OCI-LY1 (cell line): ENCODE measurements at regions not wholly inside any gene's neighbourhood (a gene's known extent, or its start where the extent isn't known, plus 50 kb on each side); places are given as distances from the start of the nearest gene placed in this dataset.

ENCODE experiments used
- H2AFZ ChIP-seq: fragments of 200-600 bp; sonication (generic), shearing (Covaris generic); 2 replicates; pipeline ENCODE4 v1.6.0; 2014; ENCODE audit warnings: antibody characterized with exemption, mild to moderate bottlenecking, low read length
- H3F3A ChIP-seq: fragments of 200-600 bp; sonication (generic), shearing (Covaris generic); 2 replicates; pipeline ENCODE4 v1.6.0; 2014; ENCODE audit warnings: mild to moderate bottlenecking, antibody characterized with exemption, low read length, moderate library complexity; ENCODE audit not compliant: insufficient read depth
- H3K27ac ChIP-seq: fragments of 200-600 bp; sonication (generic); 2 replicates; pipeline ENCODE4 v1.5.1; 2014; ENCODE audit warnings: low read length, mixed run types, mild to moderate bottlenecking, low read depth; ENCODE audit not compliant: poor library complexity, severe bottlenecking
- H3K27me3 ChIP-seq: fragments of 200-600 bp; sonication (generic); 2 replicates; pipeline ENCODE4 v1.6.0; 2014; ENCODE audit warnings: antibody characterized with exemption, mild to moderate bottlenecking, low read length, moderate library complexity; ENCODE audit not compliant: insufficient read depth
- H3K36me3 ChIP-seq: fragments of 200-600 bp; sonication (generic); 2 replicates; pipeline ENCODE4 v1.6.1; 2014; ENCODE audit warnings: mild to moderate bottlenecking, antibody characterized with exemption, low read length, moderate library complexity, mixed read lengths; ENCODE audit not compliant: insufficient read depth
- H3K4me1 ChIP-seq: fragments of 200-600 bp; sonication (generic); 2 replicates; pipeline ENCODE4 v1.5.1; 2014; ENCODE audit warnings: mild to moderate bottlenecking, low read length, moderate library complexity; ENCODE audit not compliant: insufficient read depth, severe bottlenecking
- H3K4me2 ChIP-seq: fragments of 200-600 bp; sonication (generic), shearing (Covaris generic); 2 replicates; pipeline ENCODE4 v1.6.1; 2014; ENCODE audit warnings: low read length
- H3K4me3 ChIP-seq: fragments of 200-600 bp; sonication (generic); 2 replicates; pipeline ENCODE4 v1.5.1; 2014; ENCODE audit warnings: low read length, low read depth, mild to moderate bottlenecking, mixed read lengths; ENCODE audit not compliant: poor library complexity, severe bottlenecking
- H3K79me2 ChIP-seq: fragments of 200-600 bp; shearing (Covaris generic); 2 replicates; pipeline ENCODE4 v1.6.1; 2016; ENCODE audit warnings: mixed run types, low read length, mixed read lengths; ENCODE audit not compliant: insufficient read depth
- H3K9ac ChIP-seq: fragments of 200-600 bp; sonication (generic), shearing (Covaris generic); 2 replicates; pipeline ENCODE4 v1.6.1; 2014; ENCODE audit warnings: mild to moderate bottlenecking, low read length, mixed read lengths
- H3K9me2 ChIP-seq: fragments of 200-600 bp; sonication (generic), shearing (Covaris generic); 2 replicates; pipeline ENCODE4 v1.6.1; 2014; ENCODE audit warnings: low read depth, mild to moderate bottlenecking, low read length, mixed read lengths
- H3K9me3 ChIP-seq: fragments of 200-600 bp; shearing (Covaris generic); 2 replicates; pipeline ENCODE4 v1.6.1; 2014; ENCODE audit warnings: low read length, mixed read lengths
- H4K20me1 ChIP-seq: fragments of 200-600 bp; sonication (generic), shearing (Covaris generic); 2 replicates; pipeline ENCODE4 v1.6.0; 2016; ENCODE audit warnings: mild to moderate bottlenecking, low read length; ENCODE audit not compliant: insufficient read depth
- CTCF ChIP-seq: fragments of 200-600 bp; sonication (generic), shearing (Covaris generic); IDR thresholded peaks from 2 replicates; pipeline ENCODE4 v1.5.1; 2017; ENCODE audit warnings: mild to moderate bottlenecking, antibody characterized with exemption, low read length, moderate library complexity, mixed read lengths
- EZH2 ChIP-seq: fragments of 200-600 bp; sonication (generic), shearing (Covaris generic); IDR thresholded peaks from 2 replicates; pipeline ENCODE4 v1.8.0; 2017; ENCODE audit warnings: borderline replicate concordance, mixed run types, mild to moderate bottlenecking, antibody characterized with exemption, low read length, moderate library complexity, mixed read lengths

GRCh38 chr6:165835410-165835851 lies 172.4 kb upstream of the PDE10A start:
- no peaks in the 10 kb centered on the region for H3K36me3 ChIP-seq
- no peak overlapping the region for H3K4me3 ChIP-seq
- H3F3A ChIP-seq = no peaks in the 10 kb centered on the region
- H3K4me2 ChIP-seq = no peak overlapping the region
- H3K9me3 ChIP-seq = no peaks in the 10 kb centered on the region
- H3K9ac ChIP-seq = no peak overlapping the region
- TF ChIP-seq CTCF (no peak), EZH2 (no peak)
- H4K20me1 ChIP-seq = no peaks in the 10 kb centered on the region
- no peaks in the 10 kb centered on the region for H3K9me2 ChIP-seq
- H3K27me3 ChIP-seq = no peaks in the 10 kb centered on the region
- H3K79me2 ChIP-seq = no peaks in the 10 kb centered on the region
- no peaks in the 10 kb centered on the region for H3K4me1 ChIP-seq
- no peak overlapping the region for H2AFZ ChIP-seq
- H3K27ac ChIP-seq = no peak overlapping the region

GRCh38 chr6:165834613-165835259 lies 171.7 kb upstream of the PDE10A start:
- no peaks in the 10 kb centered on the region for H3K9me2 ChIP-seq
- H3K9ac ChIP-seq = no peak overlapping the region
- no peaks in the 10 kb centered on the region for H3K4me1 ChIP-seq
- no peak overlapping the region for H3K4me3 ChIP-seq
- H3F3A ChIP-seq = no peaks in the 10 kb centered on the region
- no peaks in the 10 kb centered on the region for H3K36me3 ChIP-seq
- TF ChIP-seq EZH2 (no peak), CTCF (no peak)
- H4K20me1 ChIP-seq = no peaks in the 10 kb centered on the region
- no peaks in the 10 kb centered on the region for H3K79me2 ChIP-seq
- H3K9me3 ChIP-seq = no peaks in the 10 kb centered on the region
- H3K27ac ChIP-seq = no peak overlapping the region
- no peak overlapping the region for H2AFZ ChIP-seq
- no peak overlapping the region for H3K4me2 ChIP-seq
- no peaks in the 10 kb centered on the region for H3K27me3 ChIP-seq

GRCh38 chr6:165833355-165833754 lies 170.3 kb upstream of the PDE10A start:
- no peak overlapping the region for H3K4me3 ChIP-seq
- H3K4me2 ChIP-seq = no peak overlapping the region
- no peaks in the 10 kb centered on the region for H3K36me3 ChIP-seq
- H3F3A ChIP-seq = no peaks in the 10 kb centered on the region
- no peaks in the 10 kb centered on the region for H3K27me3 ChIP-seq
- no peaks in the 10 kb centered on the region for H3K4me1 ChIP-seq
- no peak for TF ChIP-seq EZH2
- no peak for TF ChIP-seq CTCF
- H3K9me2 ChIP-seq = no peaks in the 10 kb centered on the region
- H3K27ac ChIP-seq = no peak overlapping the region
- H3K9me3 ChIP-seq = no peaks in the 10 kb centered on the region
- no peaks in the 10 kb centered on the region for H4K20me1 ChIP-seq
- H2AFZ ChIP-seq = no peak overlapping the region
- no peaks in the 10 kb centered on the region for H3K79me2 ChIP-seq
- no peak overlapping the region for H3K9ac ChIP-seq
